SH-SY5Y (cell line): ENCODE measurements at regions not wholly inside any gene's neighbourhood (a gene's known extent, or its start where the extent isn't known, plus 50 kb on each side); places are given as distances from the start of the nearest gene placed in this dataset.

ENCODE experiments used
- GATA2 ChIP-seq: IDR thresholded peaks from 2 replicates; pipeline ENCODE4 v1.6.1; 2011; ENCODE audit warnings: mild to moderate bottlenecking, low read depth, low read length
- GATA3 ChIP-seq: IDR thresholded peaks from 2 replicates; pipeline ENCODE4 v1.6.1; 2011; ENCODE audit warnings: low read depth, mild to moderate bottlenecking, low read length, moderate library complexity

GRCh38 chr1:81672766-81673165 lies 128.0 kb upstream of the ADGRL2 start:
- TF ChIP-seq GATA2 (no peak), GATA3 (no peak)

DNA sequence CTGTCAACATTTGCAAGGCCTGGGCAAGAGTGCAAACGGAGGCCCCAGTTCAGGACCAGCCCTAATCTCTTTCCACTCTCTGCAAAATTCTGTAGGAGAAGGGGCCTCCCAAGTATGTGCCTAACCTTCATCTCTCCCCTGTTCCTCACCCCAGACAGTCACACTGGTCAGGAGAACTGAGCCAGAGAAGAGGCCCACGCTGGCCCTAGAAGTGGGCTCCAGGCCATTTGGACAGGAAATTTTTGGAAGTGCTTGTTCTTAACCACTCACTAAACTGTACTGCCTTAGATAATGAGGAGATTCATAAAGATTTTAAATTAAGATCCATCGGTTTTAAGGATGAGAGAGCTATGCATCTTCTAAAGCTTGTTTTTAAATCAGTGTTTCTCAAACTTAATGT lies 129.7 kb upstream of the ADGRL2 start:
- no peak for TF ChIP-seq GATA3
- TF ChIP-seq GATA2: no peak

DNA sequence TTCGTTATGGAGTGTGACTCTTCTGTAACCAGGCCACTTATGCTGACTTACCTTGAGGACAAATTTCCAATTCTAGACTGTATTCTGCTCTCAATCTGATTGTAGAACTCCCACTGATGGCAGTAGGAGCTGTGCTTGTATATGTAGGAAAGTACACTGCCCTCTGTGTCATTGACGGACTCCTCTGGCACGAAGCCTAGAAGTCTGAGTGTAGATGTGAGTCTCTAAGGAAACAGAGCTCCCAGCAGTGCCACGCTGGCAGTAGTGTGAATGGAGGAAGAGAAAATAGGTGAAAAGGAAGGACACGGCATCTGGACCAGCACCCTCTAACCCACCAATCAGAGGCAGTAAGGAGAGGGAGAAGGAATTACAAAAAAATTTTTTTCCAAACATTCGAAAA lies 130.4 kb upstream of the ADGRL2 start:
- no peak for TF ChIP-seq GATA3
- TF ChIP-seq GATA2: no peak

GRCh38 chr1:81666586-81666985 lies 134.1 kb upstream of the ADGRL2 start:
- TF ChIP-seq GATA2 (no peak), GATA3 (no peak)

DNA sequence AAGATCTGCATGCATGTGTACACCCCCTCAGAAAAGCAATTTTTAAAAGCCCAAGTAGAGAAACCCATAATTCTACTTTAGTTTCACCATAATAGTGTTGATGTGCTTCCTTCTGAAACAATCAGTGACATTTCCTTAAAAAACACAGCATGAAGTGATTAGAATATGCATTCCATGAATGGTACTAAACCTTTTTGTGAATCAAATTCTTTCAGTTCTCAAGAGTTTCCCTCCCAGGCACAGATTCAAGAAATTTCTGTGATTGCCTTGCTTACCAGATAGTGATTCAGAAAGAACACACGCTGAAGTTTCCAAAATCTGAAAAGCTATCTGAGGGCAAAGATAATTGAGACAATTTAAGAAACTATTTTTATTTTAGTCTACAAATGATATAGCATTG lies 136.4 kb upstream of the ADGRL2 start:
- TF ChIP-seq GATA3 (no peak), GATA2 (no peak)

- TF ChIP-seq GATA2: no peak
- no peak for TF ChIP-seq GATA3
These were observed 137.7 kb upstream of the ADGRL2 start for GRCh38 chr1:81662913-81663526.

DNA sequence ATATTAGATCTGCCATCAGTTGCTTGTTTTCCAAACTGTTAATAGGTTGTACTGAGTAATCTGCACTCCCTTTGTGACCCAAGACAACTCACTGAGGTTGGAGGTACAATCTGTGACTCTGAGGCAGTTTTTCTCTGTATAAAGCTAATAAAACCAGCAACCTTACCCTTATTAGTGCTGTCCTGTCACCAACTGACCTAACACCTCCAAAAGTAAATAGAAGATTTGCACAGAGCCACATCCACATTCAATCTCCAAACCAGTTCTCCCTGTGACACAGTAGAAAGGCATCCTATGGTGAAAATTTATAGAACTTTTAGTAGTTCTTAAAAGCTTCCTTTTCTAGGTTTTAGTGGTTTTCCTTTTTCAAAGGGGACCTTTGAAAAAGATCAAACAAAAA lies 140.4 kb upstream of the ADGRL2 start:
- TF ChIP-seq GATA2 (no peak), GATA3 (no peak)

GRCh38 chr1:81654657-81655056 lies 146.1 kb upstream of the ADGRL2 start:
- TF ChIP-seq GATA2: no peak
- TF ChIP-seq GATA3: no peak

DNA sequence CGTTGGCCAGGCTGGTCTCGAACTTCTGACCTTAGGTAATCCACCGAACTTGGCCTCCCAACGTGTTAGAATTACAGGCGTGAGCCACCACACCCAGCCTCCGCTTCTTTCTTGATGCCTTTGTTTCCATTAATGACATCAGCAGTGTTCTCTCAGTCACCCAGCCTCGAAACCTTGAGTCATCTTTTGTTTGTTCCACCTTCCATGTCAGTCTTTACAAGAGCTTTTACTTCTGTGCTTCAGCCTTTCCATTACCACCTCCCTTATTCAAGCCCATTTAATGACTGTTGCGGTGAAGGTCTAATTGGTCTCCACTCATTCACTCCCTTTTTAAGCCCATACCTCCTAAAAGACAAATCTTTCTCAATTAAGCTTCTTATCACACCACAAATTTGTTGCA lies 146.6 kb upstream of the ADGRL2 start:
- no peak for TF ChIP-seq GATA3
- no peak for TF ChIP-seq GATA2

DNA sequence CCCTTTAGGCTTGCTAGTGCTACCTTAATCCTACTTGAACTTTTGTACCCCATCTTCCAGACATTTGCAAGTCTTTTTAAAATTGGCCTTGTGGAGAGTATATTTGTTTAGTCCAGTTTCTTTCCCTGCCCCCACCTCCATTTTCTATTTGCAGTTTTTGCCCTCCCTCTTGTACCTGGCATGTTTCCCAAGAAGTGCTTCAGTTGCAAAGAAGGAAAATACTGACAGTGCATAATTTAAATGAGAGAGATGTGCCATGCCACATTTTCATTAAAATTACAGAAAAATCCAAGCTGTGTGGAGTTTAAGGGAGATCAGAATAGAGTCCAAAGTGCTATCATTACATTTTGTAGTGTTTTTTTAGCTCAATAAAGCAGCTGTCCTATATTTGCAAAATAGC lies 150.0 kb upstream of the ADGRL2 start:
- TF ChIP-seq GATA3: no peak
- no peak for TF ChIP-seq GATA2

GRCh38 chr1:81635816-81636215 lies 164.9 kb upstream of the ADGRL2 start:
- TF ChIP-seq GATA2 (no peak), GATA3 (no peak)

DNA sequence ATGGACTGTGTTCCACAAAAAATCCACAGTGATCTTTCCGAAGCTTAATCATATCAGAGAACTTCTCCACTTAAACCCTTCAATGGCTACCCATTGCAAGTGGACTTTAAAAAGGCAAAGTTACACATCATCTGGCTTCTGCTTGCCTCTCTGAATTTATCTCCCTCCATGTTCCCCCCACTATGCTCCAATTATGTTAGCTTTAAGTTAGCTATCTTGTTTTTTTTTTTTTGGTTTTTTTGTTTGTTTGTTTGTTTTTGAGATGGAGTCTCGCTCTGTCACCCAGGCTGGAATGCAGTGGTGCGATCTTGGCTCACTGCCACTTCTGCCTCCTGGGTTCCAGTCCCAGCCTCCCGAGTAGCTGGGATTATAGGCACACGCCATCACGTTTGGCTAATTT lies 166.4 kb upstream of the ADGRL2 start:
- no peak for TF ChIP-seq GATA3
- TF ChIP-seq GATA2: no peak

DNA sequence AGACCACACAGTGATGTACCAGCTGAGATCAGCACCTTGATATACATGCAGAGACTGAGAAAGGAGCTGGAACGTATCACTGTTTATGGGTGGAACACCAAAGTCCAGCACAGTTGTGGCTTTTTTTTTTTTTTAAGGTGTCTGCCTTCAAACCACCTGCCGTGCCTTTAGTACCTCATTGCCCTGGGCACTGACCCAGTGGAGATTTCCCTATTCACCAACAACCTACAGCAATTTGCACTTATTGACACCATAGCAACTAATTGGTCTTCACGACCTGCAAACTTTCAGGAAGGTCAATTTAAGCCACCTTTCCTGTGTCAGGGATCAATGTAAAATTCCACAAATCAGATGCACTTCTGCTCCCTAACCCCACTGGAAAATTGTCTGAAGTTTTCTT lies 181.6 kb upstream of the ADGRL2 start:
- TF ChIP-seq GATA3: no peak
- no peak for TF ChIP-seq GATA2

DNA sequence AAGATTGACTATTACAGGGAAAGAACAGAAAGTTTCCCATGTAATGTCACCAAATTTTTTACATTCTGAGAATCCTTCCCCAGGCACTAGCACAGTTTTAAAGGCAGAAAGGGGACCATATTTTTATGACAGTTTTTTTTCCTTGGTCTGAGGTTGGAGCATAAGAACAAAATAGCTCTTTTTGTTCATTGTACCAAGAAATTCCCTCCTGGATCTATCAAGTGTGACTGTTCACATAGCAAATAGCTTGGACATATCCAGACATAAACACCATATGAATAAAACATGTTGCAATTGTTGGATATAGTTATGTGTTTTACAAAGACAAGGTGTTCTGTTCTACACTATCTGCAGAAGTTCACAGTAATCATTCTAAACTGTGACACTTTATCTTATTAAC lies 182.4 kb upstream of the ADGRL2 start:
- TF ChIP-seq GATA3 (no peak), GATA2 (no peak)

- TF ChIP-seq GATA3 (no peak), GATA2 (no peak)
These were observed 183.3 kb upstream of the ADGRL2 start for GRCh38 chr1:81617308-81617967.

DNA sequence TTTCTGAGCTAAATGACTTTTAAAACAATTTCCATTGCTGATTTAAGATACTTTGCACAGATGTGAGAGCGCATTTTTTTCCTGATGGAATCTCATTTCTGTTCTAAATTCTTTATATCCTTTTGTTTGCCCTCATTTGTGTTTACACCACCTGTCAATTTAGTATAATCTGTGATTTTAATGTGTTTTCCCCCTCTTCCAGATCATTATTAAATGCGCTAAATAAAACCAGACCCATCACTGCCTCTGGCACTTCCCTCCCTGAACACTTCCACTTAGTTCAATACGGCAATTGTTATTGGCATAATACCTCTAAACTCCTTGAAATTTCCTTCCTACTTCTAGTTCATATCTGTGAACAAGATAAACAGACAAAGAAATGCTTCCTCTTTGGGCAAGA lies 186.9 kb upstream of the ADGRL2 start:
- TF ChIP-seq GATA3: no peak
- TF ChIP-seq GATA2: no peak

GRCh38 chr1:81607924-81608323 lies 192.8 kb upstream of the ADGRL2 start:
- no peak for TF ChIP-seq GATA3
- TF ChIP-seq GATA2: no peak
